DMS53 treated with DMSO at 0.1 percent for 48 hours (cell line): ENCODE measurements at regions not wholly inside any gene's neighbourhood (a gene's known extent, or its start where the extent isn't known, plus 50 kb on each side); places are given as distances from the start of the nearest gene placed in this dataset.

Experiments used
- DNase-seq: peaks from one replicate; lab custom pipeline; 2025; ENCODE audit not compliant: unreplicated experiment; lab: John Stamatoyannopoulos, UW

DNA sequence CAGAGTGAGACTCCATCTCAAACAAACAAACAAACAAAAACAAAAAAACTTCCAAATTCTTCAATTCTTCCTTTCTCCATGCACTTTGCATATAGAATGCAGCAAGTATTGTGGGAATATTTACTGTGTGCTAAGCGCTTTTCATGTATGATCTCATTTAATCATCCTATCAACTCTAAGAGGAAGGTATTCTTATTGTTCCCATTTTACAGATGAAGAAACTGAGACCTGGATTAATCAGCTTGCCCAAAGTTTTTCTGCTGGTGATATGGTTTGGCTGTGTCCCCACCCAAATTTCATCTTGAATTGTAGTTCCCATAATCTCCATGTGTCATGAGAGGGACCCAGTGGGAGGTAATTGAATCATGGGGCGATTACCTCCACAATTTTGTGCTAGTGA, 56.6 kb upstream of the KCNG1 start:
- DNase-seq = no peak

DNA sequence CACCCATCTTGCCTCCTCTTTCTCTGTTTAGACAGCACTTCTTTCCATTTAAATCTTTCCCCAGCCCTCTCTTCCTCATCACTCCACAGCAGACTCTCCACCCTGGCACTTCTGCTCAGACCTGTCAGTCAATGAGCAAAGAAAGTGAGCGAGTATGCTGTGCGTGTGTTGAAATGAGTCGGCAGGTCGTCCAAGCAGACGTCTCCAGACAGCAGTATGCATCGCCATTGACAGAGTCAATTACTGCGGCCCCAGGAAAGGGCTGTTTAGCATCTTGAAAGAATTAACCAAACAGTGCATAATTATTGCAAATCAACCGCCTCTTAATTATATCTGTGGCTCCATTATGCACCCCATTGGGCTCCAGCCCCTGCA, 54.8 kb upstream of the KCNG1 start:
- no peak for DNase-seq

DNA sequence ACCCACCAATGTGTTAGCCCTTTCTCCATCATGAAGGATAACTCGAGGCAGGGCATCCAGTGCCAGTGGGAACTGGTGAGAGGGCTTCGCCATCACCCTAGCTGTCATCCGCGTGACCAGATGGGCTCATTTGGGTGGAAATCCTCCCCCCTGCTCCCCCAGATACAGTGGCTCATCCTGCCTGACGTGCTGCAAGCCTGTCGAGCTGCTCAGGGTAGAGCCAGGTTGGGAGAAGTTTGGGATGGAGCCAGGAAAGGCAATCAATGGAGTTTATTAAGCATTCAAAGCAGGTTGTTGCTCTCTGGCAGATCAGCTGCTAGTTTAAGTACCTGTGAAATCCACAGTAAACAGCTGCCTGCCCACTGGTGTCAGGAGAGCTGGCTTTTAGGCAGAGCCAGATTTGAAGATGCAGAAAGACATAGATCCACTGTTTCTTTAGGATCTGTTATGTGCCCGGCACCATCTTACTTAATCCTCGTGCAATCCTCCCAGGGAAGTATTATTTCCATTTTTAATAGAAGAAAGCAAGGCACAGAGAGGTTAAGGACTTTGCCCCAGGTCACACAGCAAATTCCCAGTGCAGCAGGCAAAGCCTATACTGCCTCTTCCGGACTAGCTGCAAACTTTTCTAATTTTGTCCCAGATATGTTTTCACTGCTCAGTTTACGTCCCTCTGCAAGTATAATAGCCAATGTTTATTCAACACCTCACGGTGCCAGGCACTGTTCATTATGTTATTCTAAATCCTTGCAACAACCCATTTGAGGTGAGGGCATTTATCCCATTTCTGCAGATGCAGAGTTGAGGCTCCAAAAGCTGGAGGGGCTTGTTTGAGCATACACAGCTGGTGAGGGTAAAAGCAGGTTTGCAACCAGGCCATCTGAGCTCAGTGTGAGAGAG, 54.1 kb upstream of the KCNG1 start:
- no peak for DNase-seq

DNA sequence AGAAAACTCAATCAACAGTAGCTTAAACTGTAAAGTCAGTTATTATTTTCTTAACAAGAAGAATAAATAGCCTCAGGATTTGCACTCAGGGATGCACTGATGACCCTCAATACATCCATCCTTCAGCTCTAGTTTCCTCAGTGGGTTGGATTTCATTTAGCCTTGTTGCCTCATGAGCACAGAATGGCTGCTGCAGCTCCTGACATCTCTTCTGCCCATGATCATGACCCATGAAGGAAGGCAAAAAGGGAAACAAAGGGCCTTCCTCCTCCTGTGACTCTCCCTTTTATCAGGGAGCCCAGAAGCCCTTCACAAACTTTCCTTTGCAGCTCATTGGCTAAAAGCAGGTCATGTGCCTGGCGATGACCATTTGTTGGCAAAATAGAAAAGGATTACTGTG, 51.2 kb upstream of the KCNG1 start:
- DNase-seq = no peak
